ENCODE measurements at regions not wholly inside any gene's neighbourhood (a gene's known extent, or its start where the extent isn't known, plus 50 kb on each side); places are given as distances from the start of the nearest gene placed in this dataset.

GRCh38 chr6:164439331-164439730 lies 870.1 kb downstream of the C6orf118 start:
- TF ChIP-seq CTCF (IDR thresholded peaks at IDR 0.05; ENCODE audit: unreplicated experiment) = no peak
- Mint-ChIP-seq H3K36me3 (ENCODE audit: low read depth, unreplicated experiment) (no peaks in the 10 kb centered on the region), H3K27ac (ENCODE audit: unreplicated experiment) (no peak overlapping the region), H3K4me3 (ENCODE audit: unreplicated experiment) (no peak overlapping the region), H3K4me1 (ENCODE audit: unreplicated experiment) (no peaks in the 10 kb centered on the region), H3K27me3 (ENCODE audit: unreplicated experiment) (no peaks in the 10 kb centered on the region), H3K9me3 (ENCODE audit: unreplicated experiment) (no peaks in the 10 kb centered on the region)
- DNase-seq (ENCODE audit: low spot score) = no peak

- Mint-ChIP-seq H3K9me3 (ENCODE audit: unreplicated experiment) (no peaks in the 10 kb centered on the region), H3K4me3 (ENCODE audit: unreplicated experiment) (no peak overlapping the region), H3K36me3 (ENCODE audit: low read depth, unreplicated experiment) (no peaks in the 10 kb centered on the region), H3K4me1 (ENCODE audit: unreplicated experiment) (no peaks in the 10 kb centered on the region), H3K27me3 (ENCODE audit: unreplicated experiment) (no peaks in the 10 kb centered on the region), H3K27ac (ENCODE audit: unreplicated experiment) (no peak overlapping the region)
- no peak for DNase-seq (ENCODE audit: low spot score)
- no peak for TF ChIP-seq CTCF (IDR thresholded peaks at IDR 0.05; ENCODE audit: unreplicated experiment)
Measured at GRCh38 chr6:164436976-164437375, 872.4 kb downstream of the C6orf118 start.

- DNase-seq (ENCODE audit: low spot score) = no peak
- Mint-ChIP-seq H3K4me3 (ENCODE audit: unreplicated experiment) (no peak overlapping the region), H3K4me1 (ENCODE audit: unreplicated experiment) (no peaks in the 10 kb centered on the region), H3K27me3 (ENCODE audit: unreplicated experiment) (peaks cover 2% of the 10 kb centered on the region), H3K36me3 (ENCODE audit: low read depth, unreplicated experiment) (peaks cover 5% of the 10 kb centered on the region), H3K27ac (ENCODE audit: unreplicated experiment) (no peak overlapping the region), H3K9me3 (ENCODE audit: unreplicated experiment) (peaks cover 5% of the 10 kb centered on the region)
- TF ChIP-seq CTCF (IDR thresholded peaks at IDR 0.05; ENCODE audit: unreplicated experiment) = no peak
Measured at GRCh38 chr6:164427728-164428402, 881.5 kb downstream of the C6orf118 start.

GRCh38 chr6:164424489-164424888 lies 884.9 kb downstream of the C6orf118 start:
- Mint-ChIP-seq H3K36me3 (ENCODE audit: low read depth, unreplicated experiment) (peaks cover 11% of the 10 kb centered on the region), H3K27me3 (ENCODE audit: unreplicated experiment) (peaks cover 4% of the 10 kb centered on the region), H3K27ac (ENCODE audit: unreplicated experiment) (no peak overlapping the region), H3K4me3 (ENCODE audit: unreplicated experiment) (no peak overlapping the region), H3K4me1 (ENCODE audit: unreplicated experiment) (no peaks in the 10 kb centered on the region), H3K9me3 (ENCODE audit: unreplicated experiment) (peaks cover 11% of the 10 kb centered on the region)
- no peak for TF ChIP-seq CTCF (IDR thresholded peaks at IDR 0.05; ENCODE audit: unreplicated experiment)
- no peak for DNase-seq (ENCODE audit: low spot score)

- H3K4me3 Mint-ChIP-seq (ENCODE audit: unreplicated experiment) = no peak overlapping the region
- peaks cover 11% of the 10 kb centered on the region for H3K9me3 Mint-ChIP-seq (ENCODE audit: unreplicated experiment)
Measured at GRCh38 chr6:164419099-164419498, 890.3 kb downstream of the C6orf118 start.

More at GRCh38 chr6:164419099-164419498, 890.3 kb downstream of the C6orf118 start:
- TF ChIP-seq CTCF (IDR thresholded peaks at IDR 0.05; ENCODE audit: unreplicated experiment) = no peak
- Mint-ChIP-seq H3K27me3 (ENCODE audit: unreplicated experiment) (peaks cover 2% of the 10 kb centered on the region), H3K4me1 (ENCODE audit: unreplicated experiment) (peaks cover 26% of the 10 kb centered on the region), H3K36me3 (ENCODE audit: low read depth, unreplicated experiment) (peaks cover 11% of the 10 kb centered on the region), H3K27ac (ENCODE audit: unreplicated experiment) (no peak overlapping the region)
- DNase-seq (ENCODE audit: low spot score) = no peak
